NCI-H524 treated with DMSO at 0.1 percent for 48 hours (cell line): ENCODE measurements at regions not wholly inside any gene's neighbourhood (a gene's known extent, or its start where the extent isn't known, plus 50 kb on each side); places are given as distances from the start of the nearest gene placed in this dataset.

Experiments
- DNase-seq: peaks from one replicate; lab custom pipeline; 2025; lab: John Stamatoyannopoulos, UW

- DNase-seq: no peak
Observed at GRCh38 chr2:71791501-71792135, 338.3 kb downstream of the DYSF start.

- DNase-seq: no peak
Observed at GRCh38 chr2:71791061-71791450, 337.7 kb downstream of the DYSF start.

GRCh38 chr2:71790226-71791060, 337.1 kb downstream of the DYSF start:
- DNase-seq: no peak

GRCh38 chr2:71789556-71790204, 336.3 kb downstream of the DYSF start:
- DNase-seq: no peak

GRCh38 chr2:71788601-71789240, 335.4 kb downstream of the DYSF start:
- DNase-seq: no peak

- DNase-seq: no peak
Observed at GRCh38 chr2:71788186-71788525, 334.8 kb downstream of the DYSF start.

GRCh38 chr2:71787476-71788185, 334.3 kb downstream of the DYSF start:
- no peak for DNase-seq

- no peak for DNase-seq
Observed at GRCh38 chr2:71787108-71787415, 333.7 kb downstream of the DYSF start.

GRCh38 chr2:71786291-71787107, 333.1 kb downstream of the DYSF start:
- DNase-seq: no peak

- DNase-seq: no peak
Observed at GRCh38 chr2:71785516-71785981, 332.2 kb downstream of the DYSF start.

- DNase-seq: no peak
Observed at GRCh38 chr2:71784734-71785511, 331.6 kb downstream of the DYSF start.

- no peak for DNase-seq
Observed at GRCh38 chr2:71783815-71784214, 330.5 kb downstream of the DYSF start.

- DNase-seq: no peak
Observed at GRCh38 chr2:71783215-71783614, 329.9 kb downstream of the DYSF start.

GRCh38 chr2:71782323-71782722, 329.0 kb downstream of the DYSF start:
- no peak for DNase-seq

- DNase-seq: no peak
Observed at GRCh38 chr2:71781695-71782228, 328.4 kb downstream of the DYSF start.

- DNase-seq: no peak
Observed at GRCh38 chr2:71780162-71780561, 326.8 kb downstream of the DYSF start.

- DNase-seq: no peak
Observed at GRCh38 chr2:71779774-71780105, 326.4 kb downstream of the DYSF start.

GRCh38 chr2:71778936-71779773, 325.8 kb downstream of the DYSF start:
- DNase-seq: no peak

- DNase-seq: no peak
Observed at GRCh38 chr2:71778514-71778913, 325.2 kb downstream of the DYSF start.
